GM23338 (cell line): ENCODE measurements at regions not wholly inside any gene's neighbourhood (a gene's known extent, or its start where the extent isn't known, plus 50 kb on each side); places are given as distances from the start of the nearest gene placed in this dataset.

Experiments used
- ATAC-seq: fragments of 200-7000 bp; cut with Tn5 transposase; 3 replicates; pipeline ENCODE4 v1.9.1; 2020
- DNase-seq: peaks from one replicate; pipeline ENCODE4 v3.0.0-alpha.2; 2015; ENCODE audit warnings: low spot score
- H2AFZ ChIP-seq: fragments of 200-600 bp; sonication (generic); 2 replicates; pipeline ENCODE4 v1.8.0; 2016; ENCODE audit warnings: antibody characterized with exemption, mild to moderate bottlenecking, moderate library complexity
- H3F3A ChIP-seq: fragments of 200-600 bp; sonication (generic); replicated peaks from 2 replicates; pipeline ENCODE4 v1.8.0; 2017; ENCODE audit warnings: antibody characterized with exemption, mixed run types, low read depth
- H3K27ac ChIP-seq: fragments of 200-600 bp; sonication (generic); 2 replicates; pipeline ENCODE4 v1.6.1; 2016; ENCODE audit warnings: low read depth
- H3K27me3 ChIP-seq: fragments of 200-600 bp; sonication (generic); 2 replicates; pipeline ENCODE4 v1.8.0; 2016; ENCODE audit warnings: mild to moderate bottlenecking, mixed run types, moderate library complexity; ENCODE audit not compliant: insufficient read depth
- H3K36me3 ChIP-seq: fragments of 200-600 bp; sonication (generic); 2 replicates; pipeline ENCODE4 v1.8.0; 2016; ENCODE audit warnings: mild to moderate bottlenecking; ENCODE audit not compliant: insufficient read depth
- H3K4me1 ChIP-seq: fragments of 200-600 bp; sonication (generic); 2 replicates; pipeline ENCODE4 v1.8.0; 2016; ENCODE audit warnings: mild to moderate bottlenecking, moderate library complexity; ENCODE audit not compliant: insufficient read depth
- H3K4me2 ChIP-seq: fragments of 200-600 bp; sonication (generic); 2 replicates; pipeline ENCODE4 v1.7.1; 2017; ENCODE audit warnings: mixed run types
- H3K4me3 ChIP-seq: fragments of 200-600 bp; sonication (generic); 2 replicates; pipeline ENCODE4 v1.6.1; 2016; ENCODE audit warnings: mixed run types
- H3K79me2 ChIP-seq: fragments of 200-600 bp; sonication (generic); replicated peaks from 2 replicates; pipeline ENCODE4 v1.8.0; 2017; ENCODE audit warnings: mild to moderate bottlenecking; ENCODE audit not compliant: insufficient read depth
- H3K9me2 ChIP-seq: fragments of 200-600 bp; sonication (generic); 2 replicates; pipeline ENCODE4 v1.8.0; 2017; ENCODE audit not compliant: insufficient read depth
- H4K20me1 ChIP-seq: fragments of 200-600 bp; sonication (generic); replicated peaks from 2 replicates; pipeline ENCODE4 v1.8.0; 2017; ENCODE audit warnings: mild to moderate bottlenecking; ENCODE audit not compliant: insufficient read depth
- H3K27ac Mint-ChIP-seq: 2 replicates; pipeline ENCODE4 v1.8.0; 2020; ENCODE audit warnings: inconsistent platforms, mild to moderate bottlenecking, moderate library complexity, mixed read lengths
- H3K27me3 Mint-ChIP-seq: 3 replicates; pipeline ENCODE4 v1.8.0; 2022; ENCODE audit warnings: low read depth, mild to moderate bottlenecking, moderate library complexity, mixed read lengths, inconsistent platforms; ENCODE audit not compliant: insufficient read depth, poor library complexity
- H3K36me3 Mint-ChIP-seq: 3 replicates; pipeline ENCODE4 v1.8.0; 2021; ENCODE audit warnings: low read depth, mild to moderate bottlenecking, inconsistent platforms, moderate library complexity, mixed read lengths
- H3K4me1 Mint-ChIP-seq: 3 replicates; pipeline ENCODE4 v1.8.0; 2020; ENCODE audit warnings: mild to moderate bottlenecking, inconsistent platforms, mixed read lengths
- H3K4me3 Mint-ChIP-seq: 3 replicates; pipeline ENCODE4 v1.8.0; 2021; ENCODE audit warnings: moderate library complexity, mild to moderate bottlenecking, inconsistent platforms, mixed read lengths
- H3K9me3 Mint-ChIP-seq: 3 replicates; pipeline ENCODE4 v1.8.0; 2020; ENCODE audit warnings: moderate library complexity, mild to moderate bottlenecking, inconsistent platforms, mixed read lengths
- CTCF ChIP-seq, 2 experiments: fragments of 200-600 bp in 1 of 2; sonication (generic) in 1 of 2; conservative IDR thresholded peaks; 2 replicates each; pipeline versions ENCODE4 v1.5.1 to v1.6.1; 2016 to 2017; ENCODE audit warnings: antibody characterized with exemption in 2 of 2, low read depth in 2 of 2, mild to moderate bottlenecking in 2 of 2, moderate library complexity in 1 of 2
- ETS1 ChIP-seq: IDR thresholded peaks from 2 replicates; pipeline ENCODE4 v1.6.1; 2016; ENCODE audit warnings: antibody characterized with exemption
- EZH2phosphoT487 ChIP-seq: fragments of 200-600 bp; sonication (generic); IDR thresholded peaks from one replicate; pipeline ENCODE4 v1.8.1; 2018; ENCODE audit warnings: antibody characterized with exemption; ENCODE audit not compliant: unreplicated experiment
- JUNB ChIP-seq: IDR thresholded peaks from one replicate; pipeline ENCODE4 v1.6.1; 2016; ENCODE audit warnings: antibody characterized with exemption; ENCODE audit not compliant: unreplicated experiment
- NANOG ChIP-seq: IDR thresholded peaks from 2 replicates; pipeline ENCODE4 v1.6.1; 2016; ENCODE audit warnings: antibody characterized with exemption, borderline replicate concordance
- POLR2AphosphoS5 ChIP-seq: IDR thresholded peaks from 2 replicates; pipeline ENCODE4 v1.6.1; 2016; ENCODE audit warnings: antibody characterized with exemption, low read depth
- REST ChIP-seq: IDR thresholded peaks from one replicate; pipeline ENCODE4 v1.6.1; 2018; ENCODE audit warnings: antibody characterized with exemption; ENCODE audit not compliant: unreplicated experiment
- STAT1 ChIP-seq: IDR thresholded peaks from one replicate; pipeline ENCODE4 v1.6.1; 2016; ENCODE audit warnings: antibody characterized with exemption; ENCODE audit not compliant: unreplicated experiment
- ZNF114 ChIP-seq: fragments of 250-450 bp; sonication (Bioruptor Pico); IDR thresholded peaks from 2 replicates; pipeline ENCODE4 v1.5.0; 2020; ENCODE audit warnings: mild to moderate bottlenecking, moderate library complexity
- ZNF331 ChIP-seq: fragments of 250-450 bp; sonication (Bioruptor Pico); IDR thresholded peaks from 2 replicates; pipeline ENCODE4 v1.5.0; 2020; ENCODE audit warnings: low read depth, mild to moderate bottlenecking, moderate library complexity

GRCh38 chr1:29754573-29755375 is 518.5 kb downstream of the PTPRU start:
- Mint-ChIP-seq H3K4me3 (no peak overlapping the region), H3K9me3 (no peaks in the 10 kb centered on the region; the same call in 2 of the 3 replicates), H3K27ac (no peak overlapping the region), H3K4me1 (no peaks in the 10 kb centered on the region), H3K36me3 (no peaks in the 10 kb centered on the region), H3K27me3 (peaks cover 8% of the 10 kb centered on the region)
- no peak overlapping the region for H3K27ac ChIP-seq
- no peaks in the 10 kb centered on the region for H3K79me2 ChIP-seq
- no peak overlapping the region for H2AFZ ChIP-seq
- ATAC-seq (no peak), DNase-seq (no peak)
- no peaks in the 10 kb centered on the region for H3K9me2 ChIP-seq
- H3K4me2 ChIP-seq = no peak overlapping the region
- no peak for TF ChIP-seq JUNB
- no peak for TF ChIP-seq EZH2phosphoT487
- no peak for TF ChIP-seq ZNF331 (CRISPR knock-in tag)
- TF ChIP-seq NANOG = no peak
- H3K27me3 ChIP-seq = no peaks in the 10 kb centered on the region
- no peaks in the 10 kb centered on the region for H4K20me1 ChIP-seq
- H3K36me3 ChIP-seq = no peaks in the 10 kb centered on the region
- H3K4me1 ChIP-seq = no peaks in the 10 kb centered on the region
- H3F3A ChIP-seq = no peaks in the 10 kb centered on the region
- no peak overlapping the region for H3K4me3 ChIP-seq

GRCh38 chr1:29753771-29754572 is 517.6 kb downstream of the PTPRU start:
- Histone ChIP-seq H4K20me1 (no peaks in the 10 kb centered on the region), H3K4me1 (no peaks in the 10 kb centered on the region), H3K27ac (no peak overlapping the region), H3F3A (no peaks in the 10 kb centered on the region), H3K4me2 (no peak overlapping the region), H3K36me3 (no peaks in the 10 kb centered on the region), H3K4me3 (no peak overlapping the region), H3K27me3 (no peaks in the 10 kb centered on the region), H3K9me2 (no peaks in the 10 kb centered on the region), H2AFZ (no peak overlapping the region), H3K79me2 (no peaks in the 10 kb centered on the region)
- Mint-ChIP-seq H3K27me3 (peaks cover 8% of the 10 kb centered on the region), H3K27ac (no peak overlapping the region), H3K4me3 (no peak overlapping the region), H3K4me1 (peaks cover 3% of the 10 kb centered on the region; the same call in 1 of the 3 replicates), H3K9me3 (no peaks in the 10 kb centered on the region; the same call in 2 of the 3 replicates), H3K36me3 (no peaks in the 10 kb centered on the region)
- DNase-seq = no peak
- ATAC-seq = no peak
- TF ChIP-seq ETS1 (no peak), EZH2phosphoT487 (no peak), REST (no peak), NANOG (no peak), ZNF114 (CRISPR knock-in tag) (no peak), ZNF331 (CRISPR knock-in tag) (no peak), POLR2AphosphoS5 (no peak), CTCF (conservative IDR thresholded peaks at IDR 0.05; ENCODE audit: low read depth in 2 of 2) (no peak), STAT1 (no peak)
